ENCODE measurements at regions not wholly inside any gene's neighbourhood (a gene's known extent, or its start where the extent isn't known, plus 50 kb on each side); places are given as distances from the start of the nearest gene placed in this dataset.
A peak's percentile ranks its signal among the peaks of the same experiment; 100 is the strongest.

DNA sequence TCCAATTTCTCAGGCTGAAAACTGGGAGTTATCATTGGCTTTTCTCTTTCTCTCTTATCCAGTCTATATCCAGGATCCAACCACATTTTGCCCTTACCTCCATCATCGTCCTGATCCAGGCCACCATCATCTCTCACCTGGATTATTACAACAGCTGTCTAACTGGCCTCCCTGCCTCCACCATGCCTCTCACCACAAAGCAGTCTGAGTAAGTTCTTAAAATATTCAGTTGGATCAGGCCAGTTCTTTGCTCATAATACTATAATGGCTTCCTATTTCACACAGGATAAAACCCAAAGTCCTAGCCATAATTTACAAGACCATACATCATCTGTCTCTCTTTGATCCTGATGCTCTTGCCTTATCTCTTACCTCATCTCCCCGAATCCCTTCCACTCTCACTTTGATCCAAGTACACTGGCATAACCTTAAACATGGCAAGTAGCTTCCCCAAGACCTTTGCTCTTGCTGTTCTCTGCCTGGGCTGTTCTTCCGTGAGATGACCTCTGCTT lies 133.4 kb upstream of the RAP1B start:
- DNase-seq, result no peak
- H3K4me3 ChIP-seq, result no peak overlapping the region
- no peaks in the 10 kb centered on the region for H3K27me3 ChIP-seq
- no peaks in the 10 kb centered on the region for H3K4me1 ChIP-seq
- no peaks in the 10 kb centered on the region for H3K9me3 ChIP-seq
- H3K27ac ChIP-seq, result no peak overlapping the region
- TF ChIP-seq, protein P1, sequence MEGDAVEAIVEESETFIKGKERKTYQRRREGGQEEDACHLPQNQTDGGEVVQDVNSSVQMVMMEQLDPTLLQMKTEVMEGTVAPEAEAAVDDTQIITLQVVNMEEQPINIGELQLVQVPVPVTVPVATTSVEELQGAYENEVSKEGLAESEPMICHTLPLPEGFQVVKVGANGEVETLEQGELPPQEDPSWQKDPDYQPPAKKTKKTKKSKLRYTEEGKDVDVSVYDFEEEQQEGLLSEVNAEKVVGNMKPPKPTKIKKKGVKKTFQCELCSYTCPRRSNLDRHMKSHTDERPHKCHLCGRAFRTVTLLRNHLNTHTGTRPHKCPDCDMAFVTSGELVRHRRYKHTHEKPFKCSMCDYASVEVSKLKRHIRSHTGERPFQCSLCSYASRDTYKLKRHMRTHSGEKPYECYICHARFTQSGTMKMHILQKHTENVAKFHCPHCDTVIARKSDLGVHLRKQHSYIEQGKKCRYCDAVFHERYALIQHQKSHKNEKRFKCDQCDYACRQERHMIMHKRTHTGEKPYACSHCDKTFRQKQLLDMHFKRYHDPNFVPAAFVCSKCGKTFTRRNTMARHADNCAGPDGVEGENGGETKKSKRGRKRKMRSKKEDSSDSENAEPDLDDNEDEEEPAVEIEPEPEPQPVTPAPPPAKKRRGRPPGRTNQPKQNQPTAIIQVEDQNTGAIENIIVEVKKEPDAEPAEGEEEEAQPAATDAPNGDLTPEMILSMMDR (IDR thresholded peaks at IDR 0.05), result no peak
- TF ChIP-seq POLR2A (IDR thresholded peaks at IDR 0.05), result no peak
- H3K36me3 ChIP-seq, result no peaks in the 10 kb centered on the region
- intact Hi-C loops (cut with DNase I; ENCODE audit: low total_unique reads), result no loop called here

DNA sequence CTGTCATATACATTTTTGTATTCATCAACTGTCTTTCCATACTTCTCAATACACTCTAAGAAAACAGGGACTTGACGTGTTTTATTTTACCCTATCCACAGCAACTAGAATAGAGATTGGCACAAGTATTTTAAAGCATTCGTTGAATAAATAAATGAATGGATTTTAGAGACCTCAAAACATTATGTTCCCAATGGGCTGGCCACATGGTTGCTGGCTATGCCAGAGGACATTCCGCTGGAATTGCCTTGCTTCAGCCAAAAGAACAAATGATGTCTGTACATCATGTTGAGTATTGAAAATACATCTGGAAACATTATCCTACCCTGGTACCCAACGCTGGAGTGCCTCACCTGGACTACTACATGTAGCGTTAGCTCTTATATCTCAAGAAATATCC lies 132.8 kb upstream of the RAP1B start:
- no peak overlapping the region for H3K4me3 ChIP-seq
- intact Hi-C loops (cut with DNase I; ENCODE audit: low total_unique reads), result no loop called here
- H3K9me3 ChIP-seq, result no peaks in the 10 kb centered on the region
- no peaks in the 10 kb centered on the region for H3K27me3 ChIP-seq
- no peak overlapping the region for H3K27ac ChIP-seq
- no peaks in the 10 kb centered on the region for H3K36me3 ChIP-seq
- H3K4me1 ChIP-seq, result no peaks in the 10 kb centered on the region
- no peak for DNase-seq
- no peak for TF ChIP-seq POLR2A (IDR thresholded peaks at IDR 0.05)
- TF ChIP-seq, protein P1 (IDR thresholded peaks at IDR 0.05), result no peak

DNA sequence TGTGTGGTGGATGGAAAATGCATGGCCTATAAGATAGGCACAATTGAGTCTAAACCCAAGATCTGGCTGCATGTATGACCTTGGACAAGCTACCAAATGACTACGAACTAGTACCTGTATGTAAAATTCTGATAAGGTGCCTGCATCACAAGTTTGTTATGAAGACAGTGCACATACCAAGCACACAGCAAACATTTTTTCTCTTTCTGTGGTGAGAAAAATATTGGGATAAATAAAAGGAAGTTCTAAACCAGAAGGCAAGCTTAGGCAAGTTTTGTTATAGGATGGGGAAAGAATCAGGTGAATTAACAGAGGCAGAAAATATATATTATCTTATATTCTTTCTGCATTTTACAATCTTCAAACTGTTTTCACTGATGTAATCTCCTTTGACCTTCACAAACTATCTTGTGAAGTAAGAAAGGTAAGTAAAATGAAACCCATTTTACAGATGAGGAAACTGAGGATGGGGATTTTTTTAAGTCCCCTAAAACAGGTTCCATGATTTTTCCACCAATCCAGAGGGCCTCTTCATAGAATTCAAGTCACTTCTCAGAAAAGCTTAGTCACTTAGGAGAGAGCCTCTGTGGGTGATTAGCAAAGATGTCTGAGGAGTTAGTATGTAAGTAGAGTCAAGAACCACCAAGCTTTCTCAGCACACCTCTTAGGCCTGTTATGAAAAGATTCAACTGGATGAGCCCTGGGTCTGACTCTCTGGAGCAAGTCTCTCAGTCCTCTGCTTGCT lies 132.0 kb upstream of the RAP1B start:
- Histone ChIP-seq H3K36me3 (no peaks in the 10 kb centered on the region), H3K27me3 (no peaks in the 10 kb centered on the region), H3K4me3 (no peak overlapping the region), H3K27ac (no peak overlapping the region), H3K9me3 (no peaks in the 10 kb centered on the region), H3K4me1 (no peaks in the 10 kb centered on the region)
- no peak for DNase-seq
- TF ChIP-seq, protein P1 (IDR thresholded peaks at IDR 0.05), result no peak
- TF ChIP-seq POLR2A (IDR thresholded peaks at IDR 0.05), result no peak
- intact Hi-C loops (cut with DNase I; ENCODE audit: low total_unique reads), result no loop called here

DNA sequence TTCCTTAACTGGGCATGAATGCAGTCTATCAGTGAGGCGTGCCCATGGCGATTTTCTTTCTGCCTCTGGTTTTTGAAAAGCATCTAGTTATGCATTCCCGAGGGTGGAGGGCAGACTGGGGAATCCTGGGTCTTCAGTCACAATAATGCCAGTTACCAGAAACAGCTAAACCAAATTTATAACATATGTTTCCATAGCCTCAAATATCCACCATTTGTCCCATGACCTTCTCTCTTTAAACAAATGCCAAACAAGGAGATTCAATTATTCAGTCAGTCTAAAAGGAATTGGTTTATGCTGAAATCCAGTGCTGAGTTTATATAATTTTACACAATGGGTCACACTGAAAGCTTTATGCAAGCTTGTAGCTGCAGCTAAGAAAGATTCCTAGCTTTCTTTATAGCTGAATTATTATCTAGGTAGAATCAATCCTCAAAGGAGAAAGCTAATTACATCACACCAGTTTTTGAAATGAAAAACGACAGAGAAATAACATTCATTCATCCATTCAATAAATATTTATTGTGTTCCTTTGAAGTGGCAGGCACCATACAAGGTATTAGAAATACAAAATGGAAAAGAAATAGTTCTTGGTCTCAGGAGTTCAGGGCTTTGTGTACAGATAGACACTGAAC lies 131.3 kb upstream of the RAP1B start:
- Histone ChIP-seq H3K9me3 (no peaks in the 10 kb centered on the region), H3K27ac (peak overlapping the region in 1 of 2 donors; percentile 22), H3K4me3 (no peak overlapping the region), H3K27me3 (no peaks in the 10 kb centered on the region), H3K36me3 (no peaks in the 10 kb centered on the region), H3K4me1 (no peaks in the 10 kb centered on the region)
- TF ChIP-seq, protein P1 (IDR thresholded peaks at IDR 0.05), result no peak
- no peak for TF ChIP-seq POLR2A (IDR thresholded peaks at IDR 0.05)
- DNase-seq, result no peak
- intact Hi-C loops (cut with DNase I; ENCODE audit: low total_unique reads), result no loop called here

DNA sequence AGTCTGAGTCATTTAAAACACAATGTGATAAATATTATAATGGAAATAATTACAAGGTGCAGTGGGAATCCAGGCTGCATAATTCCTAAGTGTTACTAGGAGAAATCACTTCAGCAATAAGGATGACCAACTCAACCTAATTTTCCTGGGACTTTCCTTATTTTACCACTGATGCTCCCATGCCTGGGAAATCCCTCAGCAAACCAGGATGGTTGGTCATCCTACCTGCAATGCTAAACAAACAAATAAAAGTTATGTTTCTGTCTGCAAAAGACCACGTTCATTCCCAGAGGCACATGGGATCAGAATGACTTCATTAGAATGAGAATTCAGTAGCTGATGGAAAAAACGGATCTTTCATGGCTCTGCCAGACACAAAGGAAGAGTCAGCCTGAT lies 130.8 kb upstream of the RAP1B start:
- Histone ChIP-seq H3K27ac (peak overlapping the region in 1 of 2 donors; percentile 22), H3K4me3 (no peak overlapping the region), H3K27me3 (no peaks in the 10 kb centered on the region), H3K36me3 (no peaks in the 10 kb centered on the region), H3K4me1 (no peaks in the 10 kb centered on the region), H3K9me3 (no peaks in the 10 kb centered on the region)
- no peak for DNase-seq
- TF ChIP-seq, protein P1 (IDR thresholded peaks at IDR 0.05), result no peak
- no peak for TF ChIP-seq POLR2A (IDR thresholded peaks at IDR 0.05)
- intact Hi-C loops (cut with DNase I; ENCODE audit: low total_unique reads), result no loop called here
